Upper lobe of right lung (tissue), 1 donor: ENCODE measurements at regions not wholly inside any gene's neighbourhood (a gene's known extent, or its start where the extent isn't known, plus 50 kb on each side); places are given as distances from the start of the nearest gene placed in this dataset.

Experiments used
- ATAC-seq: fragments of 200-7000 bp; cut with Tn5 transposase; one replicate; pipeline ENCODE4 v1.9.1; 2020; ENCODE audit warnings: mild to moderate bottlenecking, moderate library complexity
- DNase-seq: peaks from one replicate; pipeline ENCODE4 v3.0.0-alpha.2; 2020
- H3K27ac ChIP-seq: fragments of 200-600 bp; one replicate; pipeline ENCODE4 v1.8.0; 2022
- H3K27me3 ChIP-seq: fragments of 200-600 bp; one replicate; pipeline ENCODE4 v1.8.0; 2022; ENCODE audit warnings: mild to moderate bottlenecking
- H3K36me3 ChIP-seq: fragments of 200-600 bp; one replicate; pipeline ENCODE4 v1.8.0; 2022
- H3K4me1 ChIP-seq: fragments of 200-600 bp; one replicate; pipeline ENCODE4 v1.8.0; 2022
- H3K4me3 ChIP-seq: fragments of 200-600 bp; one replicate; pipeline ENCODE4 v1.8.0; 2022; ENCODE audit warnings: mild to moderate bottlenecking
- H3K9me3 ChIP-seq: fragments of 200-600 bp; one replicate; pipeline ENCODE4 v1.8.0; 2022
- intact Hi-C: fragments of 100-400 bp; cut with DNase I; formaldehyde crosslinking; loops from one replicate; pipeline ENCODE4 v1.11.0; 2022
- TF ChIP-seq, protein P1 (sequence below): fragments of 200-600 bp; IDR thresholded peaks from one replicate; pipeline ENCODE4 v1.8.0; 2022; ENCODE audit warnings: antibody characterized with exemption
- donor health status: DM: no; HTN: yes; CAD: no; lungs with severe emphysema.

DNA sequence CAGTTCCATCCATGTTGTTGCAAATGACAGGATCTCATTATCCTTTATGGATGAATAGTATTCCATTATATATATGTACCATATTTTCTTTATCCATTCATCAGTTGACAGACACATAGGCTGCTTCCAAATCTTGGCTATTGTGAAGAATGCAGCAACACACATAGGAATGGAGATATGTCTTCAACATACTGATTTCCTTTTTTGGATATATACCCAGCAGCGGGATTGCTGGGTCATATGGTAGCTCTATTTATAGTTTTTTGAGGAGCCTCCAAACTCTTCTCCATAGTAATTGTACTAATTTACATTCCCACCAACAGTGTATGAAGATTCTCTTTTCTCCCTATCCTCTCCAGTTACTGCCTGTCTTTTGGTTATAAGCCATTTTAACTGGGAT, 383.9 kb upstream of the CHORDC1 start:
- intact Hi-C loops: no loop called here
- TF ChIP-seq, protein P1, sequence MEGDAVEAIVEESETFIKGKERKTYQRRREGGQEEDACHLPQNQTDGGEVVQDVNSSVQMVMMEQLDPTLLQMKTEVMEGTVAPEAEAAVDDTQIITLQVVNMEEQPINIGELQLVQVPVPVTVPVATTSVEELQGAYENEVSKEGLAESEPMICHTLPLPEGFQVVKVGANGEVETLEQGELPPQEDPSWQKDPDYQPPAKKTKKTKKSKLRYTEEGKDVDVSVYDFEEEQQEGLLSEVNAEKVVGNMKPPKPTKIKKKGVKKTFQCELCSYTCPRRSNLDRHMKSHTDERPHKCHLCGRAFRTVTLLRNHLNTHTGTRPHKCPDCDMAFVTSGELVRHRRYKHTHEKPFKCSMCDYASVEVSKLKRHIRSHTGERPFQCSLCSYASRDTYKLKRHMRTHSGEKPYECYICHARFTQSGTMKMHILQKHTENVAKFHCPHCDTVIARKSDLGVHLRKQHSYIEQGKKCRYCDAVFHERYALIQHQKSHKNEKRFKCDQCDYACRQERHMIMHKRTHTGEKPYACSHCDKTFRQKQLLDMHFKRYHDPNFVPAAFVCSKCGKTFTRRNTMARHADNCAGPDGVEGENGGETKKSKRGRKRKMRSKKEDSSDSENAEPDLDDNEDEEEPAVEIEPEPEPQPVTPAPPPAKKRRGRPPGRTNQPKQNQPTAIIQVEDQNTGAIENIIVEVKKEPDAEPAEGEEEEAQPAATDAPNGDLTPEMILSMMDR: no peak

DNA sequence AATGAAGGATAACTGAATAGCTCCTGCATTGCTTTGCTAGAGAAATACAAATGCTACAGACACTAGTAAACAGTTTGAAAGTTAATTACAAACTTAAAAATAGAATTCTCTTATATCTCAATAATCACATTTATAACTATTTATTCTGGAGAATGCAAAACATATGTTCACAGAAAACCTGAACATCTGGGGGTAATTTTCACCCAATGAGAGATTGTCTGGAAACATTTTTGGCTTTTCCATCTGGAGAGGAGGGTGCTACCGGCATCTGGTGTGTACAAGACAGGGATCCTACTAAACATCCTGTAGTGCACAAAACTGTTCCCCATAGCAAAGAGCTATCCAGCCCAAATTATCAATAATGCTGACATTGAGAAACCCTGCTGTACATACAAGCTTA, 378.4 kb upstream of the CHORDC1 start:
- Histone ChIP-seq H3K27ac (no peak overlapping the region), H3K4me1 (no peaks in the 10 kb centered on the region), H3K36me3 (no peaks in the 10 kb centered on the region), H3K27me3 (no peaks in the 10 kb centered on the region), H3K4me3 (no peak overlapping the region), H3K9me3 (no peaks in the 10 kb centered on the region)
- DNase-seq: no peak
- TF ChIP-seq, protein P1: no peak
- intact Hi-C loops: no loop called here
- no peak for ATAC-seq

More for the DNA sequence above, 383.9 kb upstream of the CHORDC1 start:
- H3K4me1 ChIP-seq: no peaks in the 10 kb centered on the region
- H3K27ac ChIP-seq: no peak overlapping the region
- H3K9me3 ChIP-seq: no peaks in the 10 kb centered on the region
- DNase-seq (no peak), ATAC-seq (no peak)
- no peak overlapping the region for H3K4me3 ChIP-seq
- no peaks in the 10 kb centered on the region for H3K27me3 ChIP-seq
- H3K36me3 ChIP-seq: no peaks in the 10 kb centered on the region

DNA sequence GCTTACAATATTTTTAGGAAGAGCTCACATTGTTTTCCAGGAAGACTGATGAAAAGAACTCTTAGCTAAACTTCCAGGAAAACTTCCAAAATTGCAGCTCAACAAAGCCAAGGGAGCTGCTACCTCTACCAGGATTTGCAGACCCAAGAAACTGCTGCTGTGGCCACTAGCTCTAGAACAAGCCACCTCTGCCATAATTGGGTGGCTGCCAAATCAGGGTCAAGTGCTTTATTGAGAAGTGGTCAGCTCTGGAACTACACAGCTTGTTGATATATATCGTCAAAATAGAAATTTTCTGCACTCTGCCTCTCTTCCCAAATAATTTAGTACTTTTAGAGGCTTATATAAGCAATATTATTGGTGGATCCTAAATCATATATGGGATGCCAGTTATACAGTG, 371.8 kb upstream of the CHORDC1 start:
- Histone ChIP-seq H3K4me3 (no peak overlapping the region), H3K27ac (no peak overlapping the region), H3K9me3 (no peaks in the 10 kb centered on the region), H3K36me3 (no peaks in the 10 kb centered on the region), H3K27me3 (no peaks in the 10 kb centered on the region), H3K4me1 (no peaks in the 10 kb centered on the region)
- no peak for DNase-seq
- ATAC-seq: no peak
- TF ChIP-seq, protein P1: no peak
- intact Hi-C loops: no loop called here

DNA sequence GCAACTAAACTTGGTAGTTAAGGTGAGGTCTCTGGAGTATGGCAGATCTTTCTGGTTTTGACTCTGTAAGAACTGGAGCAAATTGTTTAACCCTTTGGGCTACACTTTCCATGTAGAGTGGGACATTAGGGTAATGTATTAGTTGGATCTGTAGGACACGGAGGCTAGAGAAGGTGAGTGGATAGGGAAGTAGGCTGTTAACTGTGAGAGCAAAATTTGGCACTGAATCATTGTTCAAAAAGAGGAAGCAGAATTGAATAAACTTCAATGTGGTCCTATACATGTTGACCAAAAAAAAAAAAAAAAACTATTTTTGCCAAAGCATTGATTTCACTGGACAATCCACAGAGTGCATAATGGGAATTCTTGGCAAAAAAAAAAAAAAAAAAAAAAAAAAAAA, 370.2 kb upstream of the CHORDC1 start:
- no peak overlapping the region for H3K27ac ChIP-seq
- DNase-seq: no peak
- no peak overlapping the region for H3K4me3 ChIP-seq
- no peaks in the 10 kb centered on the region for H3K9me3 ChIP-seq
- H3K36me3 ChIP-seq: no peaks in the 10 kb centered on the region
- no peak for ATAC-seq
- H3K4me1 ChIP-seq: no peaks in the 10 kb centered on the region
- intact Hi-C loops: no loop called here
- no peaks in the 10 kb centered on the region for H3K27me3 ChIP-seq
- TF ChIP-seq, protein P1: no peak

DNA sequence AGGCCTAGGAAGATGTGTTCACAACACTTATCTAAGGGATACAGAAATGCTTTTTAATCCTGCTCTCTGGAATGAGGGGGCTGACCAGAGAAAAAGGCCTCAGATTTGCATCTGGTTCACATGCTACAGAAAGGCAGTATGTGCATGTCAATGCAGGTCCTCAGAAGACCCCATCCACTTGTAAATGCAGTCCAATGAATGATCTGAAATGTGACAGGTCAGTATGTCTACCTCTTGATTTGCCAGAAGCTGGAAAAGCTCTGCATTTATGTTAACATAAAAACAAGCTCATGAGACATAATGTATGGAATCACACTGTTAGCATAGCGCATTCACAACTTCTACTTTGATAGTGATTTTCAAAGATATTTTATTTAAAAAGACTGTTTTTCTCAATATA, 367.4 kb upstream of the CHORDC1 start:
- Histone ChIP-seq H3K36me3 (no peaks in the 10 kb centered on the region), H3K27ac (no peak overlapping the region), H3K9me3 (no peaks in the 10 kb centered on the region), H3K4me3 (no peak overlapping the region), H3K27me3 (no peaks in the 10 kb centered on the region), H3K4me1 (no peaks in the 10 kb centered on the region)
- TF ChIP-seq, protein P1: no peak
- ATAC-seq: no peak
- intact Hi-C loops: no loop called here
- DNase-seq: no peak

DNA sequence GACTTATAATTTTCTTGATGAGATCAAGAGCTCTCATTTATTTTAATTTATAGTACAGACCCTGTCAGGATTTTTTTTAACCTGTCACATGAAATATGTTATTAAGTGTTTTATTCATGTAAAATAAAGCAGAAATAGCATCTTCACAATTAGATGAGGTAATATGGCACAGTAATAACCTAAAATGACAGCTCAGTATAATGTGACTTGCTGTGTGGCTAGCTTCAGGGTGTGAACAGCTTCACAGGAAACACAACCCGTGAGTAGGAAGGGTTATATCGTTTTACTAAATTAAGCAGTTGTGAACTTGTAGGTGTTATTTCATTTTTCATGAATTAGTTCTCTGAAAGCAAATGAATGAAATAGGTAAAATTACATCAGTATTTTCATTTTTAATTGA, 366.9 kb upstream of the CHORDC1 start:
- H3K27me3 ChIP-seq: no peaks in the 10 kb centered on the region
- TF ChIP-seq, protein P1: no peak
- H3K36me3 ChIP-seq: no peaks in the 10 kb centered on the region
- no peak for DNase-seq
- H3K4me1 ChIP-seq: no peaks in the 10 kb centered on the region
- H3K27ac ChIP-seq: no peak overlapping the region
- H3K4me3 ChIP-seq: no peak overlapping the region
- no peaks in the 10 kb centered on the region for H3K9me3 ChIP-seq
- ATAC-seq: no peak
- intact Hi-C loops: no loop called here
